Thyroid gland (tissue), 4 donors: ENCODE measurements at regions not wholly inside any gene's neighbourhood (a gene's known extent, or its start where the extent isn't known, plus 50 kb on each side); places are given as distances from the start of the nearest gene placed in this dataset.

Experiments used
- CTCF ChIP-seq, 6 experiments: fragments of 200-600 bp in 3 of 6; fragments of 450-650 bp in 3 of 6; sonication (generic) in 3 of 6; IDR thresholded peaks; one replicate each; pipeline ENCODE4 v1.5.1; 2016 to 2019; ENCODE audit warnings: antibody characterized with exemption in 6 of 6, mild to moderate bottlenecking in 2 of 6, inconsistent platforms in 1 of 6, moderate library complexity in 1 of 6
- POLR2A ChIP-seq, 2 donors: fragments of 450-650 bp; IDR thresholded peaks; one replicate each; pipeline ENCODE4 v1.6.1; 2017; ENCODE audit warnings: antibody characterized with exemption in 2 of 2, mild to moderate bottlenecking in 2 of 2, moderate library complexity in 1 of 2

- TF ChIP-seq CTCF (IDR thresholded peaks at IDR 0.05) (no peak), POLR2A (IDR thresholded peaks at IDR 0.05) (no peak)
Observed at GRCh38 chr17:22454070-22454999, 762.0 kb downstream of the KCNJ18 start.
